Iris pigment epithelial cell (primary cell): ENCODE measurements at regions not wholly inside any gene's neighbourhood (a gene's known extent, or its start where the extent isn't known, plus 50 kb on each side); places are given as distances from the start of the nearest gene placed in this dataset.

ENCODE experiments used
- DNase-seq: peaks from one replicate; pipeline ENCODE4 v3.0.0-alpha.2; 2011; ENCODE audit warnings: low read depth

- DNase-seq: no peak
These were observed 111.9 kb upstream of the UNC5C start for GRCh38 chr4:95660719-95661118.

- no peak for DNase-seq
These were observed 103.1 kb upstream of the UNC5C start for GRCh38 chr4:95651891-95652290.

GRCh38 chr4:95644417-95644816 lies 95.6 kb upstream of the UNC5C start:
- no peak for DNase-seq

GRCh38 chr4:95643627-95644026 lies 94.9 kb upstream of the UNC5C start:
- DNase-seq: no peak

- no peak for DNase-seq
These were observed 92.8 kb upstream of the UNC5C start for GRCh38 chr4:95641571-95641970.

DNA sequence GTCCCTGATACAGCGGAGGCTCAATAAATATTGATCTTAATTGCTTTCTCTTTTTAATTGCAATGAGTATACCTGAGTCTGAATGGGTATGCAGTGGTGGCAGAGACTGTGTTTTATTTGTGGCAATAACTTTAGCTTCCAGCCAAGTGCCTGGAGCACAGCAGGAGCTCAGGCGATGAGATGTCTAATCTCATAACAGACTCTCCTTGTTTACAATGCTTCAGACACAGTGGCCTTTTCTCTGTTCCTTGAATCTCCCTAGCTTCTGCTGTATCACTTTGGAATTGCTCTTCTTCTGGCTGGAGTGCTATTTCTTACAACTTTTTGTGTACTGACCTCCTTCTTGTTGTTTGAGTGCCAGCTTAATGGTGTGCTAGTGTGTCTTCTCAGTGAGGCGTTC lies 91.5 kb upstream of the UNC5C start:
- no peak for DNase-seq

- DNase-seq: peak; percentile 1
These were observed 90.2 kb upstream of the UNC5C start for GRCh38 chr4:95638920-95639501.

DNA sequence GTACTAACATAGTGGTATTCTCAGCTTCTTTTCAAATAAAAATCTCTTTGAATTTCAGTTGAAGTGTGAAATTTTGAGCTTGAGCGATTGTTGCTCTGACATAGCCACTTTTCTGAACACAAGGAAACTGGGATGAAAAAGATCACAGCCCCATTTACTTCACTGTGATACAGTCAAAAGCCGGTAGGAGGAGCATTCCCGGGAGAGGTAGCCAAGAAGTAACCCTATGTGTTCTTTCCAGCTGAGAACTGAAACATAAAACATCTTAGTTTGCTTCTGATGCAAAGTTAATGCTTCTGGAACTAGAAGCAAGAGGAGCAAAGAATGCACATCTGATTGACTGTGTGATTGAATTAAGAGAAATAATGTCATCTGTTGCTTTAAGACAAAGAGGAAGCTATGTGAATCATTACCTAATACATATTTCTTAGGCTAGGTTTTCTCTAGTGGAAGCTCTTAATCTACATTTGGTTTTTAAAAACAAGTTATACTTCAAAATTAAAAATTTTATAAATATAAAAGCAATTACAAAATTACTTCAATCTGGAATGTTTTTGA lies 88.3 kb upstream of the UNC5C start:
- peak; percentile 11 for DNase-seq

GRCh38 chr4:95636061-95636460 lies 87.3 kb upstream of the UNC5C start:
- DNase-seq: no peak

DNA sequence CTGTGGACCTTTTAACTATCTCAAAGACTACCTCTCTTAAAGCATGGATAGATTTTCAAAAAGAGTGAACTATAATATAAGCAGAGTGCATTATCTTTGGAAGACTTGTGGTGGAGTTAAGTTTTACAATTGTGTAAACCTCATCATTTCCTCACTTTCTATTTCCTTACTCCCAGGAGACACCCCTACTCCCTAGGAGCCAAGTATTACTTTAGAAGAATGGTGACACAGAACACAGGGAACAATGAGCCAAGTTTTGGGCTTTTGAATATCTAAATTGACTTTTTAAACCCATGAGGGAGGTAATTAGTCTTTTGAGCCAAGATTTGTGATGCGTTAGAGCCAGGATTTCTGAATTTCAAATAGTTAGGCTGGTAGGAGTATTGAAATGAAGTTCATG lies 78.9 kb upstream of the UNC5C start:
- DNase-seq: no peak

GRCh38 chr4:95627024-95627605 lies 78.3 kb upstream of the UNC5C start:
- DNase-seq: no peak

DNA sequence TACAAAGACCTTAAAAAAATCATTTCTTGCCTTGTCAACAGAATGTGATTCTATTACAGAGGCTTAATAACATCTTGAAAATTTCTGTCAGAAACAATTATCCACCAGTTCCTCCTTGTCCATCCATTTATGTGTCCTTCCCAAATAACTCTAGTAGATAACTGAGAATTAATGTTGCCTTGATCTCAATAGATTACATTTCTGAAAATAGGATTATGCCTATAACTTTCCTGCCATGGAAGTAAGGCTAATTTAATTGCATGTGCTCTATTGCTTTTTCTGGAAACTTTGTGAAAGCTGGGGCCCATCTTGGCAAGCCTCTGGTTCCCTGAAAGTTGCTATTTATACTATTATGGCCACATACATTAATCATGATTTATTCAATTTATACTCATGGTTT lies 76.2 kb upstream of the UNC5C start:
- DNase-seq: no peak

- DNase-seq: no peak
These were observed 71.0 kb upstream of the UNC5C start for GRCh38 chr4:95619525-95620443.

- no peak for DNase-seq
These were observed 66.0 kb upstream of the UNC5C start for GRCh38 chr4:95614684-95615205.

DNA sequence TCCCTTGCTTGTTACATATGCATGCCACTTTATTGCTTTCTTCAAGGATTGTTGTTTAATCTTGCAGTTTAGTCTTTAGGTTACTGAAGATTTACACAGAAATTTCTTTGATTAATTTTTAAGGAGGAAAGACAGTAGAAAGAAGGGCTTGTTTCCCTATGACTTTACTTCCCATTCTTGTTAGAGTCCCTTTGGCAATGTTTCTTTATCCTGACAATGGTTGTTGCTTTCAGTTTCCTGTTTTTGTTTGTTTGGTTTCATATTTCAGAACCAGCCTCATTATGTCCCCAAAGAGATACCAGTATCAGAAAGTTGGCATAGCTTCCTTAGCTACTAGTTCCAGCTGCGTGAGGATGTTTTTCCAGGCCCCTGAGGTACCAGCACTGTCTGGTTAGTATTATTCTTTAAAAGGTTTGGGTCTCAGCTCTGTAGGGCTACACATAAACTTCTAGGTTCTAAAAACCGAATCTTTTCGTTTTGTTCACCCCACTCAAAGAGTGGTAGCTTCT lies 61.3 kb upstream of the UNC5C start:
- DNase-seq: no peak

DNA sequence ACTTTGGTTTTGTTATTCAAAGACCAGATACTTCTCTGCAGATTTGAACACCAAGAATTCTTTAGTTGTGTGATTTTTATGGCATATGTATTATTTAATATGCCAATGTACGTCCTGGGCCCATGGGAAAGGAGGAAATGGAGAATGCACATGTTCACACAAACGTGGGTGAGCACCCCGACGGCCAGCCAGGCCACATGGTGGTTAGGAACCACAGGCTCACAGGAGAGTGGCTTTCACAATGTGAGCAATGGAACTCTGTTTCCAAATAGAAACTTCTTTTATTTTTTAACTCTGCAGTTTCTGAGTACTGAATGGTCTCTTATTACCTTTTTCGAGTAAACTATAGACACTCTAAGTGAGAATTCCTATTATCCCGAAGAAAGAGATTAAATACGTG lies 58.0 kb upstream of the UNC5C start:
- no peak for DNase-seq

DNA sequence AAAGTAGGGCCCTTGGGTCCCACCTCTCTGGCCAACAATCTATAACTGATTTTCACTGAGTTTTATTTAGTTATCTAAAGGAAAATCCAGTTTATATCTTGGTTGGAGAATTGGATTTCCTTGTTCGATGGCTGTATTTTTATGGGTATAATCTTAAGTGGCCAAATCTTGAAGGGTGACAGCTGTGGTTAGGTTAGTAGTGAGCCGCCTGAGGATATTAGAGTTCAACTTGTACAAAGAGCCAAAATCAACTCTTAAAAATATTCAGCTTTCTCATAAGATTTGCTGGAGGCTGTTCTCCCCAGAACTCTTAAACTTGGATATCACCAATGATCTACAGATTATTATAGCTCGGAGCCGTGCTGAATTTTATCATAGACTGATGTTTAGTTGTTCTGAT lies 54.6 kb upstream of the UNC5C start:
- no peak for DNase-seq

GRCh38 chr4:95602872-95603271 lies 54.1 kb upstream of the UNC5C start:
- DNase-seq: no peak

DNA sequence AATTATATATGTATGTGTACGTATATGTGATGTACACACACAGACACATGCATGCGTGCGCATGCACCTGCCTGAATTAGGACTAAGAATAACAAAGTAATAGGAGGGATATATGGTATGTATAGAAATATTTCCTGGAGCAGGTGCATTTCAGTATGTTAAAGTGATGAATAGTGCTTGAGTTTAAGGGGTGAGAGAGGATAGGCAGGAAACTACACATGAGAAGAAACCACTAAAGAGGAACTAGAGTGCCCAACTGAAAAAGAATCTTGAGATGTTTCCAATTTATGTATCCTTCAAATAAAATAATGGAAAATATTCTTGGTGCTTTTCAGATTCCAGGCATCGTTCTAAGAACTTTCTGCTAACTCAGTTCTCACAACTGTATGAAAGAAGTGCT lies 52.6 kb upstream of the UNC5C start:
- DNase-seq: no peak

DNA sequence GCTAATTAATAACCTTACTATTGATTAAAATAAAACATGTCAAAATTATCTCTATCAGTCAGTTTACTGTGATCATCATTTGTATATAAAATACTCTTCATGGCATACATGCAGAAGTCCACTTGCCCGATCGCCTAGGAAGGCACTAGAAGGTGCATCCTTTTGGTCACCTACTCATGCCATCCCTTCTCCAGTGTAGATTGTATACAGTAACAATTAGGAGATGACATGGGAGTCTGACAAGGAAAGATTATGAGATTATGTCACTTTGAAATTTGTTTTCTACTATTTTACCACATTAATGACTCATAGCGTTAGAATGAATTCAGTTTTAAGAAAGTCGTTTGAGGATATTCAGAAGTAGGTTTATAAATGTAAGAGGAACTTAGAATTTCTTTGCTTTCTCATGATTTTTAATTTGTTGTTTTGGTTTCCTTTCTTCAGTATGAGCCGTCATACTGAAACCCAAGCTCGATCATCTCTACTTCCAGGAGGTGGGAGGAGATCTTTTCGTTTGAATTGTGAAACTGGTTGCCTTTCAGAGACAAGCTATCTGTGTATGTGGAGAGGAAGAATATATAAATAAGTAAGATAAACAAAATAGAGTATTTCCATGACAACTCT lies 51.1 kb upstream of the UNC5C start:
- DNase-seq: no peak
